Endothelial cell of umbilical vein (primary cell): ENCODE measurements at regions not wholly inside any gene's neighbourhood (a gene's known extent, or its start where the extent isn't known, plus 50 kb on each side); places are given as distances from the start of the nearest gene placed in this dataset.

Experiments
- BruUV-seq: library from RNA; stranded (reverse); fragments of 400-500 nt; replicated peaks from 2 replicates; lab custom pipeline; 2021; lab: Mats Ljungman, UMichigan
- CTCF ChIA-PET: fragments of 300-600, 350-600 bp; sonication (Branson Sonifier 250); formaldehyde crosslinking; loops from one replicate; lab custom pipeline; 2021; ENCODE audit warnings: antibody characterized with exemption, inconsistent platforms; lab: Charles Lee
- POLR2A ChIA-PET: fragments of 300-600, 350-600 bp; sonication (Branson Sonifier 250); formaldehyde crosslinking; loops from one replicate; lab custom pipeline; 2021; ENCODE audit warnings: antibody characterized with exemption, inconsistent platforms; lab: Charles Lee
- DNase-seq: peaks from one replicate; pipeline ENCODE4 v3.0.0-alpha.2; 2011; ENCODE audit warnings: low read depth, low spot score
- FAIRE-seq: peaks from 2 replicates; lab custom pipeline; 2011; peaks lifted over from hg19 to GRCh38; lab: Jason Lieb, UNC
- H2AFZ ChIP-seq: 2 replicates; pipeline ENCODE4 v1.6.0; 2012; ENCODE audit warnings: low read depth, low read length, control low read depth, inconsistent platforms
- H3K27ac ChIP-seq: 2 replicates; pipeline ENCODE4 v1.5.1; 2011; ENCODE audit warnings: low read depth, mild to moderate bottlenecking, control low read depth, low read length, moderate library complexity; ENCODE audit not compliant: insufficient read depth
- H3K27me3 ChIP-seq, 2 experiments: 2 replicates each; pipeline versions ENCODE4 v1.6.0 to v1.6.1; 2011; ENCODE audit warnings: low read length in 2 of 2, mixed read lengths in 1 of 2; ENCODE audit not compliant: control insufficient read depth in 2 of 2, insufficient read depth in 2 of 2
- H3K36me3 ChIP-seq, 2 experiments: 2 replicates in 1 of 2; 3 replicates in 1 of 2; pipeline ENCODE4 v1.5.1; 2011; ENCODE audit warnings: low read length in 2 of 2, mild to moderate bottlenecking in 1 of 2, moderate library complexity in 1 of 2; ENCODE audit not compliant: control insufficient read depth in 2 of 2, insufficient read depth in 2 of 2; ENCODE audit errors: extremely low read depth in 1 of 2
- H3K4me1 ChIP-seq: 3 replicates; pipeline ENCODE4 v1.5.1; 2011; ENCODE audit warnings: mild to moderate bottlenecking, low read length; ENCODE audit not compliant: control insufficient read depth, insufficient read depth; ENCODE audit errors: extremely low read depth
- H3K4me2 ChIP-seq: 2 replicates; pipeline ENCODE4 v1.6.1; 2011; ENCODE audit warnings: low read length, control low read depth, mixed read lengths; ENCODE audit not compliant: insufficient read depth
- H3K4me3 ChIP-seq, 3 experiments: fragments of 200-600 bp in 1 of 3; sonication (generic), shearing (Covaris generic) in 1 of 3; replicated peaks in 1 of 3; 2 replicates each; pipeline ENCODE4 v1.5.1; 2011 to 2016; ENCODE audit warnings: control low read depth in 3 of 3, low read length in 3 of 3, mild to moderate bottlenecking in 2 of 3, inconsistent platforms in 1 of 3, low read depth in 1 of 3, moderate library complexity in 1 of 3; ENCODE audit not compliant: insufficient read depth in 1 of 3
- H3K79me2 ChIP-seq: 2 replicates; pipeline ENCODE4 v1.6.0; 2012; ENCODE audit warnings: low read length, inconsistent platforms; ENCODE audit not compliant: control insufficient read depth, insufficient read depth
- H3K9ac ChIP-seq: replicated peaks from 2 replicates; pipeline ENCODE3; 2011; ENCODE audit warnings: low read length, control low read depth; ENCODE audit not compliant: insufficient read depth; ENCODE audit errors: extremely low read depth
- H3K9me1 ChIP-seq: replicated peaks from 3 replicates; pipeline ENCODE4 v1.6.0; 2011; ENCODE audit warnings: mild to moderate bottlenecking, low read length; ENCODE audit not compliant: control insufficient read depth, insufficient read depth; ENCODE audit errors: extremely low read depth
- H3K9me3 ChIP-seq: replicated peaks from 2 replicates; pipeline ENCODE4 v1.5.1; 2012; ENCODE audit warnings: low read length, inconsistent platforms; ENCODE audit not compliant: control insufficient read depth, insufficient read depth
- H4K20me1 ChIP-seq: replicated peaks from 2 replicates; pipeline ENCODE3; 2011; ENCODE audit warnings: mild to moderate bottlenecking, low read length; ENCODE audit not compliant: control insufficient read depth, insufficient read depth; ENCODE audit errors: extremely low read depth
- CTCF ChIP-seq, 2 donors: IDR thresholded peaks; 1 replicate in 1 of 2; 2 replicates in 1 of 2; pipeline ENCODE4 v1.5.1; 2011; ENCODE audit warnings: low read length in 2 of 2, mild to moderate bottlenecking in 2 of 2, moderate library complexity in 2 of 2, control low read depth in 1 of 2, inconsistent platforms in 1 of 2, low read depth in 1 of 2; ENCODE audit not compliant: insufficient read depth in 1 of 2; ENCODE audit errors: extremely low read depth in 1 of 2
- EZH2 ChIP-seq: IDR thresholded peaks from 2 replicates; pipeline ENCODE4 v1.6.1; 2012; ENCODE audit warnings: borderline replicate concordance, low read depth, mild to moderate bottlenecking, moderate library complexity, low read length, inconsistent platforms; ENCODE audit not compliant: severe bottlenecking
- FOS ChIP-seq: IDR thresholded peaks from 2 replicates; pipeline ENCODE4 v1.6.1; 2011; ENCODE audit warnings: mild to moderate bottlenecking, low read length, moderate library complexity, borderline replicate concordance; ENCODE audit not compliant: insufficient read depth
- GATA2 ChIP-seq: IDR thresholded peaks from 2 replicates; pipeline ENCODE4 v1.7.0; 2011; ENCODE audit warnings: low read depth, mild to moderate bottlenecking, moderate library complexity, mixed read lengths, low read length; ENCODE audit not compliant: insufficient read length, insufficient read depth
- JUN ChIP-seq: IDR thresholded peaks from 2 replicates; pipeline ENCODE4 v1.6.1; 2011; ENCODE audit warnings: borderline replicate concordance, low read depth; ENCODE audit not compliant: insufficient read length, insufficient read depth
- MAX ChIP-seq: IDR thresholded peaks from 2 replicates; pipeline ENCODE4 v1.6.1; 2011; ENCODE audit not compliant: insufficient read depth, insufficient read length
- MYC ChIP-seq: IDR thresholded peaks from one replicate; pipeline ENCODE4 v1.6.1; 2011; ENCODE audit warnings: mild to moderate bottlenecking, low read depth, low read length
- POLR2A ChIP-seq: IDR thresholded peaks from 2 replicates; pipeline ENCODE4 v1.6.1; 2012; ENCODE audit warnings: low read depth, mild to moderate bottlenecking, control low read depth, low read length
- POLR2AphosphoS5 ChIP-seq: IDR thresholded peaks from 2 replicates; pipeline ENCODE4 v1.6.1; 2012; ENCODE audit warnings: low read depth, mild to moderate bottlenecking, control low read depth, low read length, moderate library complexity; ENCODE audit not compliant: insufficient read depth
- dilution Hi-C: fragments of 300-500 bp; cut with MboI; formaldehyde crosslinking; loops from one replicate; pipeline ENCODE4 v1.15.0; 2019; ENCODE audit warnings: low sequenced_read_pairs; ENCODE audit not compliant: extremely low pct_ligation_motif_present
- intact Hi-C: fragments of 100-400 bp; cut with micrococcal nuclease; formaldehyde crosslinking; loops from one replicate; pipeline ENCODE4 v1.10.0; 2022

- Histone ChIP-seq H3K4me3 (no peak overlapping the region), H3K36me3 (no peaks in the 10 kb centered on the region), H3K4me1 (no peaks in the 10 kb centered on the region), H3K27me3 (peaks cover 0 to 5% of the 10 kb centered on the region in 2 experiments), H4K20me1 (no peaks in the 10 kb centered on the region), H3K9me3 (no peaks in the 10 kb centered on the region), H2AFZ (no peak overlapping the region), H3K79me2 (no peaks in the 10 kb centered on the region), H3K9me1 (no peaks in the 10 kb centered on the region), H3K4me2 (no peak overlapping the region), H3K27ac (no peak overlapping the region), H3K9ac (no peak overlapping the region)
- dilution Hi-C loops: no loop called here
- ChIA-PET CTCF (interaction anchor here (1.4 kb wide), 1 partner anchor 333 kb away, joined by 4 read pairs; no protein-coding TSS in a partner anchor), POLR2A (no interaction called here)
- FAIRE-seq: no peak
- DNase-seq: no peak
- no peak for TF ChIP-seq GATA2
- no peak for TF ChIP-seq POLR2A
- no peak for TF ChIP-seq MAX
- no peak for TF ChIP-seq CTCF (IDR thresholded peaks at IDR 0.05; ENCODE audit: extremely low read depth in 1 of 2, insufficient read depth in 1 of 2, low read depth in 1 of 2, low read length in 2 of 2)
- TF ChIP-seq JUN: no peak
- intact Hi-C loops: no loop called here
- no TSS peak for BruUV-seq
Measured at GRCh38 chr12:111270239-111270638, 98.7 kb downstream of the PHETA1 start.

GRCh38 chr12:111269718-111270117, 99.2 kb downstream of the PHETA1 start:
- Histone ChIP-seq H4K20me1 (no peaks in the 10 kb centered on the region), H2AFZ (no peak overlapping the region), H3K27me3 (peaks cover 0 to 5% of the 10 kb centered on the region in 2 experiments), H3K9me3 (no peaks in the 10 kb centered on the region), H3K4me3 (no peak overlapping the region), H3K4me2 (no peak overlapping the region), H3K27ac (no peak overlapping the region), H3K9ac (no peak overlapping the region), H3K36me3 (no peaks in the 10 kb centered on the region), H3K9me1 (no peaks in the 10 kb centered on the region), H3K79me2 (no peaks in the 10 kb centered on the region), H3K4me1 (no peaks in the 10 kb centered on the region)
- POLR2A ChIA-PET: no interaction called here
- TF ChIP-seq JUN (no peak), EZH2 (no peak), MYC (no peak), POLR2AphosphoS5 (no peak), MAX (no peak), CTCF (IDR thresholded peaks at IDR 0.05; ENCODE audit: extremely low read depth in 1 of 2, insufficient read depth in 1 of 2, low read depth in 1 of 2, low read length in 2 of 2) (no peak), GATA2 (no peak), FOS (no peak)
- BruUV-seq: no TSS peak
- no peak for DNase-seq
- dilution Hi-C loops: no loop called here
- CTCF ChIA-PET: no interaction called here
- intact Hi-C loops: loop anchor here (2.0 kb wide), 1 partner anchor 29 kb away; no protein-coding TSS in a partner anchor
- no peak for FAIRE-seq
